HCT116 (cell line): ENCODE measurements at regions not wholly inside any gene's neighbourhood (a gene's known extent, or its start where the extent isn't known, plus 50 kb on each side); places are given as distances from the start of the nearest gene placed in this dataset.

Source experiments
- ATAC-seq: fragments of 200-7000 bp; cut with Tn5 transposase; 2 replicates; pipeline ENCODE4 v1.9.1; 2020; ENCODE audit warnings: mild to moderate bottlenecking, moderate library complexity
- BruUV-seq: library from RNA; stranded (reverse); fragments of 400-500 nt; replicated peaks from 2 replicates; lab custom pipeline; 2021; lab: Mats Ljungman, UMichigan
- CTCF ChIA-PET: fragments of 300-600 bp; sonication (Branson Sonifier 250); formaldehyde crosslinking; loops from one replicate; lab custom pipeline; 2021; ENCODE audit warnings: antibody characterized with exemption; lab: Charles Lee
- POLR2A ChIA-PET: fragments of 300-600, 350-600 bp; sonication (Branson Sonifier 250); formaldehyde crosslinking; loops from one replicate; lab custom pipeline; 2021; ENCODE audit warnings: antibody characterized with exemption; lab: Charles Lee
- RAD21 ChIA-PET, 2 experiments: fragments of 300-600 bp; sonication (Branson Sonifier 250); formaldehyde crosslinking; loops; one replicate each; lab custom pipeline; 2023; ENCODE audit warnings: low total read pairs in 2 of 2; ENCODE audit not compliant: uncharacterized antibody in 2 of 2, unreplicated experiment in 2 of 2, low non-redundant PET in 1 of 2; lab: Charles Lee
- DNase-seq: peaks from one replicate; pipeline ENCODE4 v3.0.0-alpha.2; 2010; ENCODE audit warnings: low read depth, low spot score
- H2AFZ ChIP-seq: fragments of 200-600 bp; shearing (Covaris generic), sonication (generic); 2 replicates; pipeline ENCODE4 v1.6.1; 2017; ENCODE audit warnings: low read depth, mixed run types, mixed read lengths, antibody characterized with exemption, low read length; ENCODE audit not compliant: poor library complexity, severe bottlenecking
- H3K27ac ChIP-seq: 2 replicates; pipeline ENCODE4 v1.5.1; 2012; ENCODE audit warnings: low read depth, low read length
- H3K27me3 ChIP-seq: fragments of 200-600 bp; sonication (generic); 2 replicates; pipeline ENCODE4 v1.6.1; 2016; ENCODE audit warnings: mixed run types, low read length, mixed read lengths; ENCODE audit not compliant: insufficient read depth
- H3K36me3 ChIP-seq, 2 experiments: fragments of 200-500 bp in 1 of 2; fragments of 200-600 bp in 1 of 2; sonication (Bioruptor generic) in 1 of 2; sonication (generic) in 1 of 2; 2 replicates each; pipeline versions ENCODE4 v1.5.1 to v1.6.1; 2014 to 2016; ENCODE audit warnings: low read length in 2 of 2, inconsistent platforms in 1 of 2, mixed read lengths in 1 of 2, mixed run types in 1 of 2; ENCODE audit not compliant: insufficient read depth in 2 of 2, control insufficient read depth in 1 of 2
- H3K4me1 ChIP-seq, 2 experiments: fragments of 200-600 bp in 1 of 2; sonication (generic) in 1 of 2; 2 replicates each; pipeline versions ENCODE4 v1.5.1 to v1.6.1; 2012 to 2017; ENCODE audit warnings: low read length in 2 of 2, inconsistent platforms in 1 of 2, mild to moderate bottlenecking in 1 of 2, mixed read lengths in 1 of 2, mixed run types in 1 of 2, moderate library complexity in 1 of 2; ENCODE audit not compliant: insufficient read depth in 2 of 2, control insufficient read depth in 1 of 2
- H3K4me2 ChIP-seq: fragments of 200-600 bp; sonication (generic); 2 replicates; pipeline ENCODE4 v1.6.1; 2017; ENCODE audit warnings: mixed run types, low read length, mixed read lengths
- H3K4me3 ChIP-seq, 2 experiments: fragments of 200-600 bp in 1 of 2; sonication (generic) in 1 of 2; replicated peaks in 1 of 2; 2 replicates each; pipeline ENCODE4 v1.5.1; 2011 to 2016; ENCODE audit warnings: low read length in 2 of 2, control low read depth in 1 of 2, low read depth in 1 of 2, mild to moderate bottlenecking in 1 of 2, mixed read lengths in 1 of 2, mixed run types in 1 of 2
- H3K79me2 ChIP-seq: fragments of 200-600 bp; sonication (generic); 2 replicates; pipeline ENCODE4 v1.6.1; 2017; ENCODE audit warnings: mild to moderate bottlenecking, mixed run types, low read length, moderate library complexity, mixed read lengths; ENCODE audit not compliant: insufficient read depth
- H3K9ac ChIP-seq: fragments of 200-600 bp; sonication (generic); 2 replicates; pipeline ENCODE4 v1.6.1; 2016; ENCODE audit warnings: low read length, mixed read lengths
- H3K9me2 ChIP-seq: fragments of 200-600 bp; sonication (generic), shearing (Covaris generic); 2 replicates; pipeline ENCODE4 v1.6.1; 2017; ENCODE audit warnings: mixed run types, mild to moderate bottlenecking, moderate library complexity; ENCODE audit not compliant: insufficient read depth
- H3K9me3 ChIP-seq, 2 experiments: fragments of 200-500 bp in 1 of 2; fragments of 200-600 bp in 1 of 2; sonication (Bioruptor generic) in 1 of 2; sonication (generic) in 1 of 2; 2 replicates each; pipeline ENCODE4 v1.6.1; 2014 to 2017; ENCODE audit warnings: low read length in 2 of 2, mixed read lengths in 2 of 2, inconsistent platforms in 1 of 2, low read depth in 1 of 2, mild to moderate bottlenecking in 1 of 2, mixed run types in 1 of 2, moderate library complexity in 1 of 2; ENCODE audit not compliant: control insufficient read depth in 1 of 2, insufficient read depth in 1 of 2
- H4K20me1 ChIP-seq: fragments of 200-600 bp; sonication (generic), shearing (Covaris generic); 2 replicates; pipeline ENCODE4 v1.6.1; 2017; ENCODE audit warnings: mixed run types, mild to moderate bottlenecking, moderate library complexity; ENCODE audit not compliant: insufficient read depth
- ATF3 ChIP-seq: IDR thresholded peaks from 2 replicates; pipeline ENCODE4 v1.6.1; 2012
- CBX3 ChIP-seq: IDR thresholded peaks from 2 replicates; pipeline ENCODE4 v1.6.1; 2012; ENCODE audit warnings: low read depth
- CEBPB ChIP-seq: IDR thresholded peaks from 2 replicates; pipeline ENCODE4 v1.6.1; 2012; ENCODE audit warnings: low read depth
- CTCF ChIP-seq, 3 experiments: fragments of 200-600 bp in 1 of 3; sonication (generic) in 1 of 3; IDR thresholded peaks in 2 of 3; conservative IDR thresholded peaks in 1 of 3; 2 replicates each; pipeline ENCODE4 v1.5.1; 2012 to 2017; ENCODE audit warnings: low read depth in 2 of 3, low read length in 2 of 3, antibody characterized with exemption in 1 of 3, borderline replicate concordance in 1 of 3, control low read depth in 1 of 3, mild to moderate bottlenecking in 1 of 3, mixed read lengths in 1 of 3, mixed run types in 1 of 3, moderate library complexity in 1 of 3; ENCODE audit not compliant: insufficient read depth in 1 of 3
- EGR1 ChIP-seq: IDR thresholded peaks from 2 replicates; pipeline ENCODE4 v1.6.1; 2012; ENCODE audit warnings: low read depth
- ELF1 ChIP-seq: IDR thresholded peaks from 2 replicates; pipeline ENCODE4 v1.6.1; 2012; ENCODE audit warnings: low read depth, borderline replicate concordance
- EZH2 ChIP-seq: fragments of 200-600 bp; sonication (generic); IDR thresholded peaks from 2 replicates; pipeline ENCODE4 v1.6.1; 2017; ENCODE audit warnings: antibody characterized with exemption, mixed run types
- FOSL1 ChIP-seq: IDR thresholded peaks from 2 replicates; pipeline ENCODE4 v1.6.1; 2012; ENCODE audit warnings: low read depth
- JUND ChIP-seq: IDR thresholded peaks from 2 replicates; pipeline ENCODE4 v1.6.1; 2012
- MAX ChIP-seq: IDR thresholded peaks from 2 replicates; pipeline ENCODE4 v1.6.1; 2012
- POLR2AphosphoS5 ChIP-seq: IDR thresholded peaks from 2 replicates; pipeline ENCODE4 v1.6.1; 2011; ENCODE audit warnings: mild to moderate bottlenecking, low read depth, low read length, moderate library complexity
- RAD21 ChIP-seq: IDR thresholded peaks from 2 replicates; pipeline ENCODE4 v1.6.1; 2012; ENCODE audit warnings: low read depth, mild to moderate bottlenecking
- SIN3A ChIP-seq: IDR thresholded peaks from 2 replicates; pipeline ENCODE4 v1.6.1; 2012; ENCODE audit warnings: low read depth
- TCF7L2 ChIP-seq: IDR thresholded peaks from 2 replicates; pipeline ENCODE4 v1.7.0; 2011; ENCODE audit warnings: borderline replicate concordance, inconsistent platforms; ENCODE audit not compliant: insufficient read depth, insufficient read length; ENCODE audit errors: extremely low read depth
- ZFX ChIP-seq: fragments of 450-650 bp; IDR thresholded peaks from 2 replicates; pipeline ENCODE4 v1.6.1; 2017
- ZNF274 ChIP-seq: fragments of 200-500 bp; sonication (Bioruptor generic); IDR thresholded peaks from 2 replicates; pipeline ENCODE4 v1.6.1; 2014; ENCODE audit warnings: mild to moderate bottlenecking, low read depth, low read length, inconsistent platforms
- intact Hi-C: fragments of 100-400 bp; cut with micrococcal nuclease; formaldehyde crosslinking; loops from 2 replicates; pipeline ENCODE4 v1.10.0; 2022

GRCh38 chrX:122783918-122784317 lies 400.2 kb upstream of the GRIA3 start (continued):
- no peak for TF ChIP-seq MAX
- no peak for TF ChIP-seq CBX3
- TF ChIP-seq TCF7L2, result no peak
- no peak for TF ChIP-seq FOSL1
- no peak for TF ChIP-seq ELF1
- no peak for TF ChIP-seq ZFX
- TF ChIP-seq POLR2AphosphoS5, result no peak

- POLR2A ChIA-PET, result no interaction called here
- Histone ChIP-seq H3K27me3 (no peaks in the 10 kb centered on the region), H3K9ac (no peak overlapping the region), H3K9me2 (no peaks in the 10 kb centered on the region)
- intact Hi-C loops, result no loop called here
- TF ChIP-seq FOSL1 (no peak), CEBPB (no peak), EGR1 (no peak), POLR2AphosphoS5 (no peak), JUND (no peak), ELF1 (no peak), EZH2 (no peak), ZNF274 (no peak), ATF3 (no peak), RAD21 (no peak), SIN3A (no peak), ZFX (no peak), CTCF (IDR thresholded peaks at IDR 0.05 in 2 of 3, conservative IDR thresholded peaks at IDR 0.05 in 1 of 3; ENCODE audit: borderline replicate concordance in 1 of 3, insufficient read depth in 1 of 3, low read depth in 2 of 3, low read length in 2 of 3) (no peak)
- TF ChIP-seq, all 23 proteins: peak for 0
- H3K4me1 ChIP-seq, result no peaks in the 10 kb centered on the region
- H3K4me3 ChIP-seq, result no peak overlapping the region
- DNase-seq (no peak), ATAC-seq (no peak)
- no peaks in the 10 kb centered on the region for H3K9me3 ChIP-seq
- no peak overlapping the region for H3K27ac ChIP-seq
- H4K20me1 ChIP-seq, result no peaks in the 10 kb centered on the region
- no TSS peak for BruUV-seq
- H2AFZ ChIP-seq, result no peak overlapping the region
- ChIA-PET RAD21 (no interaction called here), CTCF (no interaction called here)
- no peaks in the 10 kb centered on the region for H3K36me3 ChIP-seq
- H3K79me2 ChIP-seq, result no peaks in the 10 kb centered on the region
- no peak overlapping the region for H3K4me2 ChIP-seq
These were observed 396.8 kb upstream of the GRIA3 start for GRCh38 chrX:122787231-122787630.
